Upper lobe of right lung (tissue), 1 donor: ENCODE measurements at regions not wholly inside any gene's neighbourhood (a gene's known extent, or its start where the extent isn't known, plus 50 kb on each side); places are given as distances from the start of the nearest gene placed in this dataset.

Source experiments
- ATAC-seq: fragments of 200-7000 bp; cut with Tn5 transposase; one replicate; pipeline ENCODE4 v1.9.1; 2020; ENCODE audit warnings: mild to moderate bottlenecking, moderate library complexity
- DNase-seq: peaks from one replicate; pipeline ENCODE4 v3.0.0-alpha.2; 2020
- H3K27ac ChIP-seq: fragments of 200-600 bp; one replicate; pipeline ENCODE4 v1.8.0; 2022
- H3K27me3 ChIP-seq: fragments of 200-600 bp; one replicate; pipeline ENCODE4 v1.8.0; 2022; ENCODE audit warnings: mild to moderate bottlenecking
- H3K36me3 ChIP-seq: fragments of 200-600 bp; one replicate; pipeline ENCODE4 v1.8.0; 2022
- H3K4me1 ChIP-seq: fragments of 200-600 bp; one replicate; pipeline ENCODE4 v1.8.0; 2022
- H3K4me3 ChIP-seq: fragments of 200-600 bp; one replicate; pipeline ENCODE4 v1.8.0; 2022; ENCODE audit warnings: mild to moderate bottlenecking
- H3K9me3 ChIP-seq: fragments of 200-600 bp; one replicate; pipeline ENCODE4 v1.8.0; 2022
- CTCF ChIP-seq: fragments of 200-600 bp; IDR thresholded peaks from one replicate; pipeline ENCODE4 v1.8.0; 2022; ENCODE audit warnings: antibody characterized with exemption
- intact Hi-C: fragments of 100-400 bp; cut with DNase I; formaldehyde crosslinking; loops from one replicate; pipeline ENCODE4 v1.11.0; 2022
- donor health status: DM: no; HTN: yes; CAD: no; lungs with severe emphysema.

- no peaks in the 10 kb centered on the region for H3K27me3 ChIP-seq
- no peak for DNase-seq
- intact Hi-C loops, result no loop called here
- H3K27ac ChIP-seq, result no peak overlapping the region
- peaks cover 4% of the 10 kb centered on the region for H3K9me3 ChIP-seq
- H3K4me3 ChIP-seq, result no peak overlapping the region
- no peaks in the 10 kb centered on the region for H3K4me1 ChIP-seq
- ATAC-seq, result no peak
- TF ChIP-seq CTCF, result no peak
- no peaks in the 10 kb centered on the region for H3K36me3 ChIP-seq
Observed at GRCh38 chr11:81705283-81705682, 1028.4 kb downstream of the FAM181B start.

GRCh38 chr11:81700076-81700475 lies 1033.6 kb downstream of the FAM181B start:
- Histone ChIP-seq H3K36me3 (no peaks in the 10 kb centered on the region), H3K9me3 (peaks cover 8% of the 10 kb centered on the region), H3K27me3 (no peaks in the 10 kb centered on the region), H3K27ac (no peak overlapping the region), H3K4me1 (no peaks in the 10 kb centered on the region), H3K4me3 (no peak overlapping the region)
- no peak for TF ChIP-seq CTCF
- DNase-seq, result no peak
- intact Hi-C loops, result no loop called here
- ATAC-seq, result no peak

GRCh38 chr11:81687057-81687456 lies 1046.6 kb downstream of the FAM181B start:
- no peaks in the 10 kb centered on the region for H3K9me3 ChIP-seq
- no peak overlapping the region for H3K4me3 ChIP-seq
- H3K36me3 ChIP-seq, result no peaks in the 10 kb centered on the region
- ATAC-seq (no peak), DNase-seq (no peak)
- no peaks in the 10 kb centered on the region for H3K4me1 ChIP-seq
- no peaks in the 10 kb centered on the region for H3K27me3 ChIP-seq
- no peak for TF ChIP-seq CTCF
- intact Hi-C loops, result no loop called here
- no peak overlapping the region for H3K27ac ChIP-seq

- Histone ChIP-seq H3K9me3 (no peaks in the 10 kb centered on the region), H3K4me3 (no peak overlapping the region), H3K4me1 (no peaks in the 10 kb centered on the region), H3K36me3 (no peaks in the 10 kb centered on the region), H3K27me3 (no peaks in the 10 kb centered on the region), H3K27ac (no peak overlapping the region)
- no peak for ATAC-seq
- no peak for TF ChIP-seq CTCF
- intact Hi-C loops, result no loop called here
- no peak for DNase-seq
Observed at GRCh38 chr11:81674211-81674610, 1059.5 kb downstream of the FAM181B start.

GRCh38 chr11:81673001-81673400 lies 1060.7 kb downstream of the FAM181B start:
- intact Hi-C loops, result no loop called here
- H3K27me3 ChIP-seq, result no peaks in the 10 kb centered on the region
- no peak for ATAC-seq
- H3K4me1 ChIP-seq, result no peaks in the 10 kb centered on the region
- no peak for TF ChIP-seq CTCF
- H3K9me3 ChIP-seq, result no peaks in the 10 kb centered on the region
- no peak overlapping the region for H3K27ac ChIP-seq
- DNase-seq, result no peak
- H3K4me3 ChIP-seq, result no peak overlapping the region
- no peaks in the 10 kb centered on the region for H3K36me3 ChIP-seq

GRCh38 chr11:81669935-81670543 lies 1063.6 kb downstream of the FAM181B start:
- no peaks in the 10 kb centered on the region for H3K9me3 ChIP-seq
- ATAC-seq, result no peak
- no peak for DNase-seq
- H3K36me3 ChIP-seq, result no peaks in the 10 kb centered on the region
- no peak for TF ChIP-seq CTCF
- H3K4me1 ChIP-seq, result no peaks in the 10 kb centered on the region
- no peak overlapping the region for H3K4me3 ChIP-seq
- H3K27me3 ChIP-seq, result no peaks in the 10 kb centered on the region
- no peak overlapping the region for H3K27ac ChIP-seq
- intact Hi-C loops, result no loop called here
